ACC112 (cell line): ENCODE measurements at regions not wholly inside any gene's neighbourhood (a gene's known extent, or its start where the extent isn't known, plus 50 kb on each side); places are given as distances from the start of the nearest gene placed in this dataset.
"Not testable (repeated sequence)": the region's sequence is repeated elsewhere in the genome, so short reads cannot be mapped to it uniquely, and the experiment has no call there.

ENCODE experiments used
- H2AFZ ChIP-seq: fragments of 200-600 bp; sonication (generic); one replicate; pipeline ENCODE4 v1.6.0; 2017; ENCODE audit warnings: antibody characterized with exemption, low read length; ENCODE audit not compliant: unreplicated experiment
- H3K27ac ChIP-seq: fragments of 200-600 bp; sonication (generic); 2 replicates; pipeline ENCODE4 v1.5.1; 2014; ENCODE audit warnings: low read depth, mild to moderate bottlenecking, antibody characterized with exemption, low read length, moderate library complexity
- H3K27me3 ChIP-seq: fragments of 200-600 bp; sonication (generic); 2 replicates; pipeline ENCODE4 v1.6.1; 2014; ENCODE audit warnings: mild to moderate bottlenecking, antibody characterized with exemption, low read length, moderate library complexity, mixed read lengths; ENCODE audit not compliant: insufficient read depth
- H3K36me3 ChIP-seq: fragments of 200-600 bp; sonication (generic); 2 replicates; pipeline ENCODE4 v1.6.1; 2016; ENCODE audit warnings: mild to moderate bottlenecking, antibody characterized with exemption, low read length, moderate library complexity, mixed read lengths; ENCODE audit not compliant: insufficient read depth
- H3K4me1 ChIP-seq: fragments of 200-600 bp; sonication (generic); one replicate; pipeline ENCODE4 v1.6.1; 2016; ENCODE audit warnings: low read length, mixed read lengths; ENCODE audit not compliant: insufficient read depth, unreplicated experiment, control insufficient read depth
- H3K4me3 ChIP-seq: fragments of 200-600 bp; sonication (generic); 2 replicates; pipeline ENCODE4 v1.5.1; 2014; ENCODE audit warnings: mild to moderate bottlenecking, low read depth, low read length
- H3K79me2 ChIP-seq: fragments of 200-600 bp; sonication (generic); one replicate; pipeline ENCODE4 v1.6.0; 2016; ENCODE audit warnings: low read length; ENCODE audit not compliant: control insufficient read depth, unreplicated experiment, insufficient read depth

GRCh38 chr12:73984552-73984951 lies 553.1 kb upstream of the ATXN7L3B start:
- H2AFZ ChIP-seq = no peak overlapping the region
- no peaks in the 10 kb centered on the region for H3K27me3 ChIP-seq
- no peak overlapping the region for H3K27ac ChIP-seq
- H3K4me1 ChIP-seq = no peaks in the 10 kb centered on the region
- H3K4me3 ChIP-seq = no peak overlapping the region
- no peaks in the 10 kb centered on the region for H3K36me3 ChIP-seq
- H3K79me2 ChIP-seq = no peaks in the 10 kb centered on the region

DNA sequence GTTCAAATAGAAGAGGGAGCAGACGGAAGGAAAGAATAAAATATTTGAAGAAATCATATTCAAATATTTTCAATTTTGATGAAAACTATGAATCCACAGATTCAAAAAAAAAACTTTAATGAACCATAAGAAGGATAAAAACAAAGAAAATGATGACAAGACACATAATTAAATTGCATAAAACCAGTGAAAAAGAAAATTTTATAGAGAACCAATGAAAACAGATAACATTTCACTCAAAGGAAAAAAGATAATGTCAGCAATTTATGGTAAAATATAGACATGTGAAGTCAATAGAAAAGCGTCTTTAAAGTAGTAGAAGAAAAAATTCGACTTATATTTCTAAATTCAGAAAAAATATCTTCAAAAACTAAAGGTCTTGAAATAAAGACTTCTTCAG lies 546.5 kb upstream of the ATXN7L3B start:
- Histone ChIP-seq H3K27me3 (no peaks in the 10 kb centered on the region), H2AFZ (no peak overlapping the region), H3K27ac (no peak overlapping the region), H3K4me3 (no peak overlapping the region), H3K36me3 (no peaks in the 10 kb centered on the region), H3K4me1 (no peaks in the 10 kb centered on the region), H3K79me2 (no peaks in the 10 kb centered on the region)

DNA sequence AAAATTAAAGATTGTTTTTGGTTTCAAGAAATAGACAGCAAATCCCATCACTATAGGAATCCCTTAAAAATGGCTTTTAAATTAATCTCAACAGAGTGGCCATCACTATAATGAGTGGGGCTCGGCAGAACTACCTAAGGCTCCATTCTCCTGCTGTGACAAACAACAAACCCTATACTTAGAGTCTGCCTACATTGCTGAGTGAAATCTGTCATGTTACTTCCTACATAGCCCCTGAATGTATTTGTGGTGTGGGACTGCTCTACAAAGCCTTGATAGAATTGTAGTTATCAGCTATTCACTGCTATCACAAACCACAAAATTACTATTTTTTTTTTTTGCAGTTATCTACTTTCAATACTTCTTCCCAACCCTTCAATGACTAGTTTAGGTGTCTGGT lies 538.7 kb upstream of the ATXN7L3B start:
- H2AFZ ChIP-seq = no peak overlapping the region
- no peaks in the 10 kb centered on the region for H3K27me3 ChIP-seq
- H3K79me2 ChIP-seq = no peaks in the 10 kb centered on the region

DNA sequence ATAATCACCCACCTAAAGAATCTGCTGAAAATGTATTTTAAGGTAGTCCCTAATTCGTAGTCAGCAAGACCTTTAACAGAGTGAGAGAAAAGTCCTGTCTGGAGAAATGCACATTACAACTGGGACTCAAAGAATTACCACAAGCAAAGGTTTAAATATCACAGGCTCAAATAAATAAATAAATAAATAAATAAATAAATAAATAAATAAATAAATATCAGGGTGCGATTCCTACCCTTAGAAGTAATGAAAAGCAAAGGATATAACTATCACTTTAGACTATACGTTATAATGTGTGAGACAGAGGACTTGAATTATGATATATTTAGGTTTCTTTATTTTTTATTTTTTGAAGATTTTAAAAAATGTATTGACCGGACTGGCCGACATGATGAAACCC lies 522.5 kb upstream of the ATXN7L3B start:
- Histone ChIP-seq H3K79me2 (no peaks in the 10 kb centered on the region), H3K27ac (no peak overlapping the region), H3K4me3 (no peak overlapping the region), H3K4me1 (no peaks in the 10 kb centered on the region), H3K36me3 (no peaks in the 10 kb centered on the region), H3K27me3 (no peaks in the 10 kb centered on the region), H2AFZ (no peak overlapping the region)

More for the DNA sequence above, 538.7 kb upstream of the ATXN7L3B start:
- no peaks in the 10 kb centered on the region for H3K4me1 ChIP-seq
- no peak overlapping the region for H3K27ac ChIP-seq
- no peak overlapping the region for H3K4me3 ChIP-seq
- no peaks in the 10 kb centered on the region for H3K36me3 ChIP-seq

- H2AFZ ChIP-seq, H3K79me2 ChIP-seq, H3K36me3 ChIP-seq, H3K4me1 ChIP-seq, H3K27ac ChIP-seq, H3K27me3 ChIP-seq, H3K4me3 ChIP-seq: not testable (repeated sequence)
These were observed 521.3 kb upstream of the ATXN7L3B start for GRCh38 chr12:74016324-74016723.

GRCh38 chr12:74018849-74019248 lies 518.8 kb upstream of the ATXN7L3B start:
- H3K4me3 ChIP-seq = no peak overlapping the region
- no peaks in the 10 kb centered on the region for H3K79me2 ChIP-seq
- H3K36me3 ChIP-seq = no peaks in the 10 kb centered on the region
- H3K4me1 ChIP-seq = no peaks in the 10 kb centered on the region
- no peak overlapping the region for H2AFZ ChIP-seq
- no peak overlapping the region for H3K27ac ChIP-seq
- H3K27me3 ChIP-seq = no peaks in the 10 kb centered on the region

GRCh38 chr12:74021937-74022336 lies 515.7 kb upstream of the ATXN7L3B start:
- H3K36me3 ChIP-seq = no peaks in the 10 kb centered on the region
- H3K4me1 ChIP-seq = no peaks in the 10 kb centered on the region
- no peaks in the 10 kb centered on the region for H3K79me2 ChIP-seq
- no peak overlapping the region for H2AFZ ChIP-seq
- H3K4me3 ChIP-seq = no peak overlapping the region
- H3K27ac ChIP-seq = no peak overlapping the region
- H3K27me3 ChIP-seq = no peaks in the 10 kb centered on the region; the same call in 1 of the 2 replicates

DNA sequence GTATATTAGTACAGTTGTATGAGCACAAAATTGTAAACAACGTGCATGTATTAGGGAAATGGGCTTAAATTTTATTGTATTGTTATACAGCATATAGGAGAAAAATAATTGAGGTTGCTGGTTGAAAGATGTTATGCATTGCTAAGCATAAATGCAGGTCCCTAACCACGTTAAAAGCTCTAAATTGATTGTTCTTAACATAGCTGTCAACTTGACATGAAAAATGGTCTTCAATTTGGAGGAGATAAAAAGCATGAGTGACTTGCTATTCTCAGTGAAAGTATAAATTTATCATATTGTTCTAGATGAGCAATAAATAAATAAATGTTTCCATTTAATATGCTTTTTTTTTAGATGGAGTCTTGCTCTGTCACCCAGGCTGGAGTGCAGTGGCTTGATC lies 506.6 kb upstream of the ATXN7L3B start:
- no peak overlapping the region for H3K27ac ChIP-seq
- H3K36me3 ChIP-seq = no peaks in the 10 kb centered on the region
- H3K4me1 ChIP-seq = no peaks in the 10 kb centered on the region
- no peak overlapping the region for H2AFZ ChIP-seq
- no peaks in the 10 kb centered on the region for H3K79me2 ChIP-seq
- no peak overlapping the region for H3K4me3 ChIP-seq
- H3K27me3 ChIP-seq = no peaks in the 10 kb centered on the region; the same call in 1 of the 2 replicates

DNA sequence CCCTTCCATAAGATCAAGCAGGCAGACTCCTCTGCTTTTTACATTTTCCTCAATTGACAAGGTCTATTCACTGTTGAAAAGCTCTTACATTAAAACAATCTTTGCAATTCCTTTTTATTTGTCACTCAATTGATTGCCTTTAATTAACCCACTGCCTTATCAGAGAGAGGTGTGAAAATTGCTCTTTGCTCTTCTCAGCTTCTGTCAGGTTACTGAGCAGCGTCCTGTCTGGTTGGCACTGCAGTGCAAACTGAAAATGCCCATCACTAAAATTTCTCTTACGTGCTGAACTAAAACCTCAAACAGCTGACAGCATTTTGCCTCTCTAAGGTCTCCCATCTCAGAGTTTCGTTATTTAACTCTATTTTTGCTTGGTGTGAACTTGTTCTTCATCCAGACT lies 504.1 kb upstream of the ATXN7L3B start:
- Histone ChIP-seq H3K27me3 (no peaks in the 10 kb centered on the region), H3K79me2 (no peaks in the 10 kb centered on the region), H3K27ac (no peak overlapping the region), H3K4me3 (no peak overlapping the region), H2AFZ (no peak overlapping the region), H3K4me1 (no peaks in the 10 kb centered on the region), H3K36me3 (no peaks in the 10 kb centered on the region)

GRCh38 chr12:74039138-74039537 lies 498.5 kb upstream of the ATXN7L3B start:
- H3K4me3 ChIP-seq, H3K79me2 ChIP-seq, H3K4me1 ChIP-seq, H3K36me3 ChIP-seq, H3K27ac ChIP-seq, H3K27me3 ChIP-seq, H2AFZ ChIP-seq: not testable (repeated sequence)

DNA sequence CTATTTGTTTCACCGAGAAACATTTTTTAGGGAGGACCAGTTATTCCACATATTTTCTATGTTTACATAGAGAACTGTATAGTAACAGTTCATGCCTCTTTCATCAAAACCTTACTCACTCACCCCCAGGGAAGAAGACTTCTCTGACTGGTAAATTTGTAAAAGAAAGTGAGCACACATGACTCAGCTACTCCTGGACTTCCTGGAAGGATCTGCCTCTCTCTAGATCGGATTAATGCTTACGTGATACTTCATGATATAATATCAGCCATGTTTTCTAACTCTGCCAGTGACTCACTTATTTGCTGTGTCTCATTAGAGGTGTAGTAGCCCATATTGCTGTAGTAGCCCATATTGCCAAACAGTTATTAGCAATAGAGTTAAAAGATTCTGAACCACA lies 494.3 kb upstream of the ATXN7L3B start:
- Histone ChIP-seq H3K36me3 (no peaks in the 10 kb centered on the region), H3K27me3 (no peaks in the 10 kb centered on the region), H3K4me1 (no peaks in the 10 kb centered on the region), H3K27ac (peak overlapping the region; percentile 46), H3K79me2 (no peaks in the 10 kb centered on the region), H3K4me3 (no peak overlapping the region), H2AFZ (no peak overlapping the region)

GRCh38 chr12:74049348-74049747 lies 488.3 kb upstream of the ATXN7L3B start:
- Histone ChIP-seq H3K27me3 (no peaks in the 10 kb centered on the region), H3K4me1 (no peaks in the 10 kb centered on the region), H3K4me3 (no peak overlapping the region), H3K79me2 (no peaks in the 10 kb centered on the region), H3K36me3 (no peaks in the 10 kb centered on the region), H3K27ac (no peak overlapping the region), H2AFZ (no peak overlapping the region)
